ENCODE measurements at regions not wholly inside any gene's neighbourhood (a gene's known extent, or its start where the extent isn't known, plus 50 kb on each side); places are given as distances from the start of the nearest gene placed in this dataset.

- TF ChIP-seq POLR2A (IDR thresholded peaks at IDR 0.05), result no peak
- TF ChIP-seq CTCF (IDR thresholded peaks at IDR 0.05), result no peak
These were observed 342.9 kb upstream of the ACVR2A start for GRCh38 chr2:147501968-147502367.
